Stimulated activated CD4-positive, alpha-beta T cell treated with anti-CD3 and anti-CD28 coated beads, Interleukin-1b, Interleukin-23, amount 100 ng/mL, for 48 hours (primary cell): ENCODE measurements at regions not wholly inside any gene's neighbourhood (a gene's known extent, or its start where the extent isn't known, plus 50 kb on each side); places are given as distances from the start of the nearest gene placed in this dataset.
"Not testable (repeated sequence)": the region's sequence is repeated elsewhere in the genome, so short reads cannot be mapped to it uniquely, and the experiment has no call there.

Source experiments
- DNase-seq: peaks from one replicate; pipeline ENCODE4 v3.0.0-alpha.2; 2020

GRCh38 chr4:57200799-57201327 is 90.7 kb upstream of the IGFBP7 start:
- DNase-seq, result no peak

GRCh38 chr4:57199267-57199666 is 89.1 kb upstream of the IGFBP7 start:
- no peak for DNase-seq

- DNase-seq, result no peak
These were observed 85.4 kb upstream of the IGFBP7 start for GRCh38 chr4:57195622-57196021.

- no peak for DNase-seq
These were observed 84.0 kb upstream of the IGFBP7 start for GRCh38 chr4:57194068-57194611.

GRCh38 chr4:57193209-57193810 is 83.1 kb upstream of the IGFBP7 start:
- DNase-seq, result no peak

GRCh38 chr4:57191523-57192034 is 81.4 kb upstream of the IGFBP7 start:
- DNase-seq, result no peak

GRCh38 chr4:57190601-57191481 is 80.7 kb upstream of the IGFBP7 start:
- no peak for DNase-seq

- no peak for DNase-seq
These were observed 77.1 kb upstream of the IGFBP7 start for GRCh38 chr4:57187246-57187645.

GRCh38 chr4:57184378-57185029 is 74.3 kb upstream of the IGFBP7 start:
- DNase-seq, result no peak

- no peak for DNase-seq
These were observed 72.1 kb upstream of the IGFBP7 start for GRCh38 chr4:57182132-57182874.

GRCh38 chr4:57173136-57173535 is 63.0 kb upstream of the IGFBP7 start:
- DNase-seq, result not testable (repeated sequence)

- no peak for DNase-seq
These were observed 61.9 kb upstream of the IGFBP7 start for GRCh38 chr4:57172065-57172464.

GRCh38 chr4:57168982-57169381 is 58.8 kb upstream of the IGFBP7 start:
- no peak for DNase-seq

GRCh38 chr4:57163530-57164459 is 53.6 kb upstream of the IGFBP7 start:
- DNase-seq, result peak; percentile 71

GRCh38 chr4:57162499-57163019 is 52.4 kb upstream of the IGFBP7 start:
- DNase-seq, result no peak
